Mesodermal cell (in vitro differentiated cells): ENCODE measurements at regions not wholly inside any gene's neighbourhood (a gene's known extent, or its start where the extent isn't known, plus 50 kb on each side); places are given as distances from the start of the nearest gene placed in this dataset.
"Not testable (repeated sequence)": the region's sequence is repeated elsewhere in the genome, so short reads cannot be mapped to it uniquely, and the experiment has no call there.

Source experiments
- H3K27ac ChIP-seq: 2 replicates; pipeline ENCODE4 v1.7.0; 2013; ENCODE audit warnings: mild to moderate bottlenecking, low read depth, low read length, moderate library complexity; ENCODE audit not compliant: severe bottlenecking
- H3K36me3 ChIP-seq: 2 replicates; pipeline ENCODE4 v1.7.1; 2013; ENCODE audit warnings: mild to moderate bottlenecking, low read length, moderate library complexity; ENCODE audit not compliant: control insufficient read depth, insufficient read depth
- H3K4me1 ChIP-seq: one replicate; pipeline ENCODE4 v1.7.1; 2013; ENCODE audit warnings: mild to moderate bottlenecking, low read length; ENCODE audit not compliant: insufficient read depth, control insufficient read depth, poor library complexity, severe bottlenecking
- H3K4me3 ChIP-seq: 2 replicates; pipeline ENCODE4 v1.7.0; 2013; ENCODE audit warnings: low read length, control low read depth, mild to moderate bottlenecking; ENCODE audit not compliant: insufficient read depth, poor library complexity, severe bottlenecking; ENCODE audit errors: extremely low read depth
- H3K9me3 ChIP-seq: 2 replicates; pipeline ENCODE4 v1.7.1; 2013; ENCODE audit warnings: mild to moderate bottlenecking, low read length, moderate library complexity; ENCODE audit not compliant: control insufficient read depth
- WGBS, 2 experiments: methylation state at CpG; one replicate each; pipeline ENCODE4 v1.1.5; 2013; ENCODE audit warnings: missing lambda C conversion rate in 2 of 2; ENCODE audit not compliant: insufficient coverage in 2 of 2; 5-methylcytosine and 5-hydroxymethylcytosine counted together

- not testable (repeated sequence) for H3K9me3 ChIP-seq, H3K4me1 ChIP-seq, H3K36me3 ChIP-seq, H3K27ac ChIP-seq, H3K4me3 ChIP-seq
- 89 to 100% methylated on average over 5 to 10 of the region's 21 CpGs for WGBS, 2 experiments
Measured at GRCh38 chr13:62379241-62379640, 963.6 kb upstream of the PCDH20 start.

GRCh38 chr13:62377838-62378237, 962.2 kb upstream of the PCDH20 start:
- Histone ChIP-seq H3K36me3 (no peaks in the 10 kb centered on the region), H3K4me1 (no peaks in the 10 kb centered on the region), H3K27ac (no peak overlapping the region), H3K4me3 (no peak overlapping the region), H3K9me3 (no peaks in the 10 kb centered on the region)
- 100% methylated on average over 1 of the region's 1 CpG; no CpG with 5 or more reads in 1 of the 2 experiments for WGBS, 2 experiments

- no CpG with 5 or more reads among the region's 2 CpGs for WGBS, 2 experiments
- no peaks in the 10 kb centered on the region for H3K4me1 ChIP-seq
- H3K9me3 ChIP-seq: no peaks in the 10 kb centered on the region
- no peaks in the 10 kb centered on the region for H3K36me3 ChIP-seq
- no peak overlapping the region for H3K27ac ChIP-seq
- H3K4me3 ChIP-seq: no peak overlapping the region
Measured at GRCh38 chr13:62375653-62376052, 960.0 kb upstream of the PCDH20 start.

DNA sequence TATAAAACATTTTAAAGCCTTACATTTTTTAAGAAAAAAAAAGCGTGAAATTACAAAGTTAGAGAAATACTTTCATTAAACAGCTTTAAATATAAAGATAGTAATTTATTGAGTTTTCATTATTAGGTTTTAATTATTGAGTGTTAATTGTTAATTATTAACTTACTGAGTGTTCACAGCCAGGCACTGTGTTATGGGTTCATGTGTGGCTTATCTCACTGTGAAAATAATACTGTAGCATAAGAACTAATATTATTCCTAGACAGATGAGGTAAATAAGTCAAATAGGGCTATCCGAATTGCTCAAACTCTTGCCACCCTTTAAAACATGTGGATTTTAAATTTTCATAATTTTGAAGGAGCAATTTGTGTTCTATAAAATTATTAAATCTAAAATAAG, 956.1 kb upstream of the PCDH20 start:
- H3K36me3 ChIP-seq: no peaks in the 10 kb centered on the region
- WGBS, 2 experiments: no CpG with 5 or more reads among the region's 2 CpGs
- H3K4me1 ChIP-seq: no peaks in the 10 kb centered on the region
- H3K9me3 ChIP-seq: no peaks in the 10 kb centered on the region
- no peak overlapping the region for H3K27ac ChIP-seq
- H3K4me3 ChIP-seq: no peak overlapping the region

GRCh38 chr13:62367971-62368370, 952.3 kb upstream of the PCDH20 start:
- WGBS, 2 experiments: no CpG with 5 or more reads among the region's 3 CpGs
- not testable (repeated sequence) for H3K36me3 ChIP-seq, H3K9me3 ChIP-seq, H3K27ac ChIP-seq, H3K4me3 ChIP-seq, H3K4me1 ChIP-seq

DNA sequence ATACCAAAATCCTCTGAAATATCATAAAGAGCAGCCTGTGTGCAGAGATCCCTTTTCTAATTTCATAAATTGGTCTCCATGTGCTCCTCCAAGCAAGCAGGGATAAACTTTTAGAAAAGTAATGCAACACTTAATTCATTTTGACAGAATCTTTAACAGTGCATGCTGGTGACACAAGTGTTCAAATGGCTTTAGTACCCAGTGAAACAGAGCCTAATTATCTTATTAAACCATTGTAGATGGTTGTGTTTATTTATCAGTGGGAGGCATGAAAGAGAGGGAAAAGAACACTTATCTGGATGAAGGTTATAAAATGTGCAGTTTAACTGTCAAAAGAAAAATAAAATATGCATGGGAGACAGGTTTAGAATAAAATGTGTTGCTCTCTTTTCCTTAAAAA, 945.0 kb upstream of the PCDH20 start:
- no peak overlapping the region for H3K4me3 ChIP-seq
- H3K36me3 ChIP-seq: no peaks in the 10 kb centered on the region
- H3K4me1 ChIP-seq: no peaks in the 10 kb centered on the region
- no peaks in the 10 kb centered on the region for H3K9me3 ChIP-seq
- no peak overlapping the region for H3K27ac ChIP-seq

DNA sequence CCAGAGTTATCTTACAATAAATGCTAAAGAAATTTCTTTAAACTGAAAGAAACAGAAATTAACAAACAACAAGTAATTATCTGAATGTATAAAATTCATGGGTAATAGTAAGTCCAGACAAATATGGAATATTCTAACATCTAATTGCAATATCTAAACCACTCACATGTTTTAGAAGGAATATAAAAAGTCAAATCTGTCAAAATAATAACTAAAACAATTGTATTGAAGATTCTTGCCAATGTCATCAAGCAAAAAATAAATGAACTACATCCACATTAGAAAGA, 942.9 kb upstream of the PCDH20 start:
- Histone ChIP-seq H3K4me1 (no peaks in the 10 kb centered on the region), H3K9me3 (no peaks in the 10 kb centered on the region), H3K36me3 (no peaks in the 10 kb centered on the region), H3K4me3 (no peak overlapping the region), H3K27ac (no peak overlapping the region)

GRCh38 chr13:62357887-62358645, 942.4 kb upstream of the PCDH20 start:
- 0% methylated on average over 1 to 2 of the region's 2 CpGs for WGBS, 2 experiments
- no peak overlapping the region for H3K27ac ChIP-seq

GRCh38 chr13:62356977-62357376, 941.3 kb upstream of the PCDH20 start:
- Histone ChIP-seq H3K27ac (no peak overlapping the region), H3K4me3 (no peak overlapping the region), H3K36me3 (no peaks in the 10 kb centered on the region), H3K9me3 (no peaks in the 10 kb centered on the region), H3K4me1 (no peaks in the 10 kb centered on the region)
- 60% methylated on average over 1 of the region's 1 CpG; no CpG with 5 or more reads in 1 of the 2 experiments for WGBS, 2 experiments

More at GRCh38 chr13:62357887-62358645, 942.4 kb upstream of the PCDH20 start:
- H3K9me3 ChIP-seq: no peaks in the 10 kb centered on the region
- no peaks in the 10 kb centered on the region for H3K36me3 ChIP-seq
- H3K4me1 ChIP-seq: no peaks in the 10 kb centered on the region
- H3K4me3 ChIP-seq: no peak overlapping the region

DNA sequence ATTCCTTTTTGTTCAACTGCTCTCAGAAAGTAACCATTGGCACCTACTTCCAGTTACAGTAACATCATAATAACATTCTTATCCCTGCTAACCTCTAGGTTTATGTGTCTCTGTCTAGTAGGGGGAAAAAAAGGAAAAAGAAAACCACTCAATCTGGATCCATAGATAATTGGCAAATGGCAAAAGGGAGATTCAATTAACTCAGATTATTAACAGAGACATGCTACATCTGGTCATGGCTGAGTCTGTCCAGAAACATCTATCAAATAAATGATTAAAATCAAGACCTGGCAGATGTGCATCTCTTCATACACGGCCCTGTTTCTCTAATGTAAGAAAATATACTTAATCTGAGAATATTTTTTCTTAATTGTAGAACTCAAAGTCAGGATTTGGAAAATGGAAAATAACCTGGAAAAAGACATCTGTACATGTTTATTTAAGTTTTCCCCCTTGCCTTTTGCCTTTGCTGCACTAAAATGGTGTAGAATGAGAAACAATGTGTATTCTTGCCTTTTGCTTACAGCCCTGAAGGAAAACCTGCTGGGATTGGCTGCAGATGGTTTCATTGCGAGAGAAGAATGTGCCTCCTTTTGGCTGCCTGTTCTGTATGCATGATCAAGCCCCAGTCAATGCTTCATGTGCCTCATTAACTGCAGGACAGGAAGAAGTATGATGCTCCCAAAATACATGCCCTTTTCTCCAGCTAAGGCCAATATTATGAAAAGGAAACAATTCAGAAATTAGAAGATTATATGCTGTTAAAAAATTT, 921.6 kb upstream of the PCDH20 start:
- Histone ChIP-seq H3K4me3 (no peak overlapping the region), H3K4me1 (no peaks in the 10 kb centered on the region), H3K36me3 (no peaks in the 10 kb centered on the region), H3K9me3 (no peaks in the 10 kb centered on the region), H3K27ac (no peak overlapping the region)
- 67% methylated on average over 1 of the region's 2 CpGs; no CpG with 5 or more reads in 1 of the 2 experiments for WGBS, 2 experiments

DNA sequence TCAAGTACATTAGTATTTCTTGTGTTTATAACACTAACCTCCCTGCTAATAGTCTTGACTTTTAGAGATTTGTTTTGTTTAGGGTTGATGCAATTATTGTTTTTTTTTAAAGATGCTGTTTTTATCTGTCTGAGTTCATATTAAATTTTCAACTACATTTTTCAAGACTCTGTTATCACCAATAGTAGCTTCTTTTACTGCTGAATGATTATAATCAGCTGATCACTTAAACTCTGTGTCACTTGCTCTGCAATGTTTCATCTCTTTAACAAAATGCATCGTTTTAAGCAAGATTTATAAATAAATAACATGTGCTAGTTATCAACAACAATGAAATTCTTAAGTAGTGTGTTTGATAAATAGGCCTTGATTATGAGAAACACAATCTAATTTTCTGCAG, 920.9 kb upstream of the PCDH20 start:
- H3K27ac ChIP-seq: no peak overlapping the region
- H3K9me3 ChIP-seq: no peaks in the 10 kb centered on the region
- no CpG with 5 or more reads among the region's 1 CpG for WGBS, 2 experiments
- no peaks in the 10 kb centered on the region for H3K36me3 ChIP-seq
- no peak overlapping the region for H3K4me3 ChIP-seq
- no peaks in the 10 kb centered on the region for H3K4me1 ChIP-seq
